Endothelial cell of umbilical vein (primary cell): ENCODE measurements at regions not wholly inside any gene's neighbourhood (a gene's known extent, or its start where the extent isn't known, plus 50 kb on each side); places are given as distances from the start of the nearest gene placed in this dataset.

ENCODE experiments used
- BruUV-seq: library from RNA; stranded (reverse); fragments of 400-500 nt; replicated peaks from 2 replicates; lab custom pipeline; 2021; lab: Mats Ljungman, UMichigan
- CTCF ChIA-PET: fragments of 300-600, 350-600 bp; sonication (Branson Sonifier 250); formaldehyde crosslinking; loops from one replicate; lab custom pipeline; 2021; ENCODE audit warnings: antibody characterized with exemption, inconsistent platforms; lab: Charles Lee
- POLR2A ChIA-PET: fragments of 300-600, 350-600 bp; sonication (Branson Sonifier 250); formaldehyde crosslinking; loops from one replicate; lab custom pipeline; 2021; ENCODE audit warnings: antibody characterized with exemption, inconsistent platforms; lab: Charles Lee
- DNase-seq: peaks from one replicate; pipeline ENCODE4 v3.0.0-alpha.2; 2011; ENCODE audit warnings: low read depth, low spot score
- FAIRE-seq: peaks from 2 replicates; lab custom pipeline; 2011; peaks lifted over from hg19 to GRCh38; lab: Jason Lieb, UNC
- H2AFZ ChIP-seq: 2 replicates; pipeline ENCODE4 v1.6.0; 2012; ENCODE audit warnings: low read depth, low read length, control low read depth, inconsistent platforms
- H3K27ac ChIP-seq: 2 replicates; pipeline ENCODE4 v1.5.1; 2011; ENCODE audit warnings: low read depth, mild to moderate bottlenecking, control low read depth, low read length, moderate library complexity; ENCODE audit not compliant: insufficient read depth
- H3K27me3 ChIP-seq, 2 experiments: 2 replicates each; pipeline versions ENCODE4 v1.6.0 to v1.6.1; 2011; ENCODE audit warnings: low read length in 2 of 2, mixed read lengths in 1 of 2; ENCODE audit not compliant: control insufficient read depth in 2 of 2, insufficient read depth in 2 of 2
- H3K36me3 ChIP-seq, 2 experiments: 2 replicates in 1 of 2; 3 replicates in 1 of 2; pipeline ENCODE4 v1.5.1; 2011; ENCODE audit warnings: low read length in 2 of 2, mild to moderate bottlenecking in 1 of 2, moderate library complexity in 1 of 2; ENCODE audit not compliant: control insufficient read depth in 2 of 2, insufficient read depth in 2 of 2; ENCODE audit errors: extremely low read depth in 1 of 2
- H3K4me1 ChIP-seq: 3 replicates; pipeline ENCODE4 v1.5.1; 2011; ENCODE audit warnings: mild to moderate bottlenecking, low read length; ENCODE audit not compliant: control insufficient read depth, insufficient read depth; ENCODE audit errors: extremely low read depth
- H3K4me2 ChIP-seq: 2 replicates; pipeline ENCODE4 v1.6.1; 2011; ENCODE audit warnings: low read length, control low read depth, mixed read lengths; ENCODE audit not compliant: insufficient read depth
- H3K4me3 ChIP-seq, 3 experiments: fragments of 200-600 bp in 1 of 3; sonication (generic), shearing (Covaris generic) in 1 of 3; replicated peaks in 1 of 3; 2 replicates each; pipeline ENCODE4 v1.5.1; 2011 to 2016; ENCODE audit warnings: control low read depth in 3 of 3, low read length in 3 of 3, mild to moderate bottlenecking in 2 of 3, inconsistent platforms in 1 of 3, low read depth in 1 of 3, moderate library complexity in 1 of 3; ENCODE audit not compliant: insufficient read depth in 1 of 3
- H3K79me2 ChIP-seq: 2 replicates; pipeline ENCODE4 v1.6.0; 2012; ENCODE audit warnings: low read length, inconsistent platforms; ENCODE audit not compliant: control insufficient read depth, insufficient read depth
- H3K9ac ChIP-seq: replicated peaks from 2 replicates; pipeline ENCODE3; 2011; ENCODE audit warnings: low read length, control low read depth; ENCODE audit not compliant: insufficient read depth; ENCODE audit errors: extremely low read depth
- H3K9me1 ChIP-seq: replicated peaks from 3 replicates; pipeline ENCODE4 v1.6.0; 2011; ENCODE audit warnings: mild to moderate bottlenecking, low read length; ENCODE audit not compliant: control insufficient read depth, insufficient read depth; ENCODE audit errors: extremely low read depth
- H3K9me3 ChIP-seq: replicated peaks from 2 replicates; pipeline ENCODE4 v1.5.1; 2012; ENCODE audit warnings: low read length, inconsistent platforms; ENCODE audit not compliant: control insufficient read depth, insufficient read depth
- H4K20me1 ChIP-seq: replicated peaks from 2 replicates; pipeline ENCODE3; 2011; ENCODE audit warnings: mild to moderate bottlenecking, low read length; ENCODE audit not compliant: control insufficient read depth, insufficient read depth; ENCODE audit errors: extremely low read depth
- CTCF ChIP-seq, 2 donors: IDR thresholded peaks; 1 replicate in 1 of 2; 2 replicates in 1 of 2; pipeline ENCODE4 v1.5.1; 2011; ENCODE audit warnings: low read length in 2 of 2, mild to moderate bottlenecking in 2 of 2, moderate library complexity in 2 of 2, control low read depth in 1 of 2, inconsistent platforms in 1 of 2, low read depth in 1 of 2; ENCODE audit not compliant: insufficient read depth in 1 of 2; ENCODE audit errors: extremely low read depth in 1 of 2
- EZH2 ChIP-seq: IDR thresholded peaks from 2 replicates; pipeline ENCODE4 v1.6.1; 2012; ENCODE audit warnings: borderline replicate concordance, low read depth, mild to moderate bottlenecking, moderate library complexity, low read length, inconsistent platforms; ENCODE audit not compliant: severe bottlenecking
- FOS ChIP-seq: IDR thresholded peaks from 2 replicates; pipeline ENCODE4 v1.6.1; 2011; ENCODE audit warnings: mild to moderate bottlenecking, low read length, moderate library complexity, borderline replicate concordance; ENCODE audit not compliant: insufficient read depth
- GATA2 ChIP-seq: IDR thresholded peaks from 2 replicates; pipeline ENCODE4 v1.7.0; 2011; ENCODE audit warnings: low read depth, mild to moderate bottlenecking, moderate library complexity, mixed read lengths, low read length; ENCODE audit not compliant: insufficient read length, insufficient read depth
- JUN ChIP-seq: IDR thresholded peaks from 2 replicates; pipeline ENCODE4 v1.6.1; 2011; ENCODE audit warnings: borderline replicate concordance, low read depth; ENCODE audit not compliant: insufficient read length, insufficient read depth
- MAX ChIP-seq: IDR thresholded peaks from 2 replicates; pipeline ENCODE4 v1.6.1; 2011; ENCODE audit not compliant: insufficient read depth, insufficient read length
- MYC ChIP-seq: IDR thresholded peaks from one replicate; pipeline ENCODE4 v1.6.1; 2011; ENCODE audit warnings: mild to moderate bottlenecking, low read depth, low read length
- POLR2A ChIP-seq: IDR thresholded peaks from 2 replicates; pipeline ENCODE4 v1.6.1; 2012; ENCODE audit warnings: low read depth, mild to moderate bottlenecking, control low read depth, low read length
- POLR2AphosphoS5 ChIP-seq: IDR thresholded peaks from 2 replicates; pipeline ENCODE4 v1.6.1; 2012; ENCODE audit warnings: low read depth, mild to moderate bottlenecking, control low read depth, low read length, moderate library complexity; ENCODE audit not compliant: insufficient read depth
- dilution Hi-C: fragments of 300-500 bp; cut with MboI; formaldehyde crosslinking; loops from one replicate; pipeline ENCODE4 v1.15.0; 2019; ENCODE audit warnings: low sequenced_read_pairs; ENCODE audit not compliant: extremely low pct_ligation_motif_present
- intact Hi-C: fragments of 100-400 bp; cut with micrococcal nuclease; formaldehyde crosslinking; loops from one replicate; pipeline ENCODE4 v1.10.0; 2022

- Histone ChIP-seq H3K9ac (no peak overlapping the region), H3K9me1 (no peaks in the 10 kb centered on the region), H4K20me1 (no peaks in the 10 kb centered on the region), H3K27ac (no peak overlapping the region), H3K4me2 (no peak overlapping the region), H3K27me3 (no peaks in the 10 kb centered on the region), H3K4me3 (no peak overlapping the region), H3K4me1 (no peaks in the 10 kb centered on the region), H3K9me3 (no peaks in the 10 kb centered on the region), H3K79me2 (no peaks in the 10 kb centered on the region), H2AFZ (no peak overlapping the region), H3K36me3 (no peaks in the 10 kb centered on the region)
- ChIA-PET CTCF (no interaction called here), POLR2A (no interaction called here)
- dilution Hi-C loops (no loop called here), intact Hi-C loops (no loop called here)
- no peak for DNase-seq
- TF ChIP-seq JUN (no peak), POLR2A (no peak), GATA2 (no peak), EZH2 (no peak)
- no TSS peak for BruUV-seq
- no peak for FAIRE-seq
Observed at GRCh38 chr7:49389871-49390479, 383.5 kb upstream of the VWC2 start.

- no peak overlapping the region for H3K4me3 ChIP-seq
- FAIRE-seq (no peak), DNase-seq (no peak)
- H3K4me1 ChIP-seq = no peaks in the 10 kb centered on the region
- H3K9me3 ChIP-seq = peaks cover 7% of the 10 kb centered on the region
- dilution Hi-C loops = no loop called here
- TF ChIP-seq EZH2 = no peak
- no peak for TF ChIP-seq CTCF (IDR thresholded peaks at IDR 0.05; ENCODE audit: extremely low read depth in 1 of 2, insufficient read depth in 1 of 2, low read depth in 1 of 2, low read length in 2 of 2)
- TF ChIP-seq POLR2AphosphoS5 = no peak
- no peak for TF ChIP-seq GATA2
- no peak for TF ChIP-seq POLR2A
- no peak for TF ChIP-seq JUN
- no peak for TF ChIP-seq FOS
- no peak for TF ChIP-seq MAX
- TF ChIP-seq MYC = no peak
- H2AFZ ChIP-seq = no peak overlapping the region
- BruUV-seq = no TSS peak
- H3K36me3 ChIP-seq = no peaks in the 10 kb centered on the region
- POLR2A ChIA-PET = no interaction called here
- intact Hi-C loops = no loop called here
- no peaks in the 10 kb centered on the region for H3K79me2 ChIP-seq
- H3K9me1 ChIP-seq = no peaks in the 10 kb centered on the region
- no peak overlapping the region for H3K27ac ChIP-seq
- CTCF ChIA-PET = no interaction called here
- H3K4me2 ChIP-seq = no peak overlapping the region
- H3K9ac ChIP-seq = no peak overlapping the region
- no peaks in the 10 kb centered on the region for H4K20me1 ChIP-seq
- H3K27me3 ChIP-seq = no peaks in the 10 kb centered on the region
Observed at GRCh38 chr7:49396229-49396628, 377.2 kb upstream of the VWC2 start.
